Suprapubic skin (tissue), 4 donors: ENCODE measurements at regions not wholly inside any gene's neighbourhood (a gene's known extent, or its start where the extent isn't known, plus 50 kb on each side); places are given as distances from the start of the nearest gene placed in this dataset.

Source experiments
- CTCF ChIP-seq, 2 donors: fragments of 200-600 bp in 1 of 2; fragments of 450-650 bp in 1 of 2; sonication (generic) in 1 of 2; IDR thresholded peaks; one replicate each; pipeline ENCODE4 v1.5.1; 2016 to 2019; ENCODE audit warnings: antibody characterized with exemption in 2 of 2, mild to moderate bottlenecking in 1 of 2, moderate library complexity in 1 of 2
- EP300 ChIP-seq: sonication (generic); formaldehyde crosslinking; IDR thresholded peaks from one replicate; pipeline ENCODE4 v1.6.1; 2017; ENCODE audit warnings: antibody characterized with exemption
- POLR2A ChIP-seq, 2 donors: fragments of 450-650 bp; IDR thresholded peaks; one replicate each; pipeline ENCODE4 v1.6.1; 2017; ENCODE audit warnings: antibody characterized with exemption in 2 of 2, mild to moderate bottlenecking in 2 of 2, moderate library complexity in 2 of 2
- POLR2AphosphoS5 ChIP-seq, 3 donors: sonication (generic); formaldehyde crosslinking; IDR thresholded peaks; one replicate each; pipeline ENCODE4 v1.6.1; 2017; ENCODE audit warnings: antibody characterized with exemption in 3 of 3

- TF ChIP-seq CTCF (IDR thresholded peaks at IDR 0.05), result no peak
- TF ChIP-seq POLR2A (IDR thresholded peaks at IDR 0.05), result no peak
- TF ChIP-seq EP300, result no peak
- no peak for TF ChIP-seq POLR2AphosphoS5 (IDR thresholded peaks at IDR 0.05)
These were observed 387.0 kb downstream of the RPS29 start for GRCh38 chr14:49199159-49199558.
